IMR-90 (cell line): ENCODE measurements at regions not wholly inside any gene's neighbourhood (a gene's known extent, or its start where the extent isn't known, plus 50 kb on each side); places are given as distances from the start of the nearest gene placed in this dataset.

Source experiments
- ATAC-seq: fragments of 200-7000 bp; cut with Tn5 transposase; 2 replicates; pipeline ENCODE4 v1.9.1; 2020; ENCODE audit warnings: low read depth, mild to moderate bottlenecking, moderate library complexity
- BruUV-seq: library from RNA; stranded (reverse); fragments of 400-500 nt; replicated peaks from 2 replicates; lab custom pipeline; 2021; lab: Mats Ljungman, UMichigan
- CTCF ChIA-PET: fragments of 300-600 bp; formaldehyde crosslinking; extraction: SDS; loops from one replicate; lab custom pipeline; 2021; ENCODE audit warnings: antibody characterized with exemption; lab: Yijun Ruan, JAX
- POLR2A ChIA-PET: fragments of 300-600 bp; sonication (Branson Sonifier 250); formaldehyde crosslinking; loops from one replicate; lab custom pipeline; 2022; ENCODE audit warnings: antibody characterized with exemption; ENCODE audit not compliant: unreplicated experiment; lab: Charles Lee
- DNase-seq: peaks from one replicate; pipeline ENCODE4 v3.0.0; 2013
- H2AFZ ChIP-seq: replicated peaks from 2 replicates; pipeline ENCODE3; 2013; ENCODE audit warnings: low read length, mild to moderate bottlenecking; ENCODE audit not compliant: poor library complexity
- H2AK5ac ChIP-seq: 2 replicates; pipeline ENCODE4 v1.6.1; 2013; ENCODE audit warnings: low read depth, low read length, inconsistent platforms
- H2AK9ac ChIP-seq: replicated peaks from 2 replicates; pipeline ENCODE3; 2013; ENCODE audit warnings: mild to moderate bottlenecking, low read depth, low read length, moderate library complexity; ENCODE audit not compliant: poor library complexity
- H2BK120ac ChIP-seq: 2 replicates; pipeline ENCODE4 v1.6.1; 2013; ENCODE audit warnings: low read depth, low read length, inconsistent platforms
- H2BK15ac ChIP-seq: 3 replicates; pipeline ENCODE4 v1.6.1; 2013; ENCODE audit warnings: low read depth, low read length, inconsistent platforms
- H2BK20ac ChIP-seq: 2 replicates; pipeline ENCODE4 v1.6.1; 2013; ENCODE audit warnings: low read depth, mild to moderate bottlenecking, inconsistent platforms, low read length, moderate library complexity
- H2BK5ac ChIP-seq: 2 replicates; pipeline ENCODE4 v1.6.1; 2013; ENCODE audit warnings: mild to moderate bottlenecking, low read depth, low read length, inconsistent platforms; ENCODE audit not compliant: poor library complexity, severe bottlenecking
- H3K14ac ChIP-seq: replicated peaks from 2 replicates; pipeline ENCODE4 v1.6.1; 2013; ENCODE audit warnings: low read depth, low read length, inconsistent platforms
- H3K18ac ChIP-seq: 2 replicates; pipeline ENCODE4 v1.6.1; 2013; ENCODE audit warnings: low read depth, low read length, control low read depth
- H3K23ac ChIP-seq: 2 replicates; pipeline ENCODE4 v1.6.1; 2013; ENCODE audit warnings: low read depth, low read length, inconsistent platforms
- H3K27ac ChIP-seq: 2 replicates; pipeline ENCODE4 v1.5.1; 2013; ENCODE audit warnings: mild to moderate bottlenecking, control low read depth, low read length; ENCODE audit not compliant: insufficient read depth
- H3K27me3 ChIP-seq: 2 replicates; pipeline ENCODE4 v1.6.1; 2013; ENCODE audit warnings: low read length; ENCODE audit not compliant: control insufficient read depth, insufficient read depth
- H3K36me3 ChIP-seq: 2 replicates; pipeline ENCODE4 v1.6.1; 2013; ENCODE audit warnings: low read length, mixed read lengths; ENCODE audit not compliant: control insufficient read depth, insufficient read depth
- H3K4ac ChIP-seq: 2 replicates; pipeline ENCODE4 v1.6.1; 2013; ENCODE audit warnings: low read depth, low read length, inconsistent platforms
- H3K4me1 ChIP-seq: 2 replicates; pipeline ENCODE4 v1.6.1; 2013; ENCODE audit warnings: low read length, mixed read lengths; ENCODE audit not compliant: control insufficient read depth, insufficient read depth
- H3K4me2 ChIP-seq: 2 replicates; pipeline ENCODE4 v1.6.1; 2013; ENCODE audit warnings: low read depth, mild to moderate bottlenecking, control low read depth, low read length, moderate library complexity
- H3K4me3 ChIP-seq: 2 replicates; pipeline ENCODE4 v1.5.1; 2013; ENCODE audit warnings: low read depth, mild to moderate bottlenecking, control low read depth, low read length, moderate library complexity; ENCODE audit not compliant: insufficient read depth
- H3K56ac ChIP-seq: 2 replicates; pipeline ENCODE4 v1.6.1; 2013; ENCODE audit warnings: low read length, inconsistent platforms; ENCODE audit not compliant: insufficient read depth; ENCODE audit errors: extremely low read depth
- H3K79me1 ChIP-seq, 2 experiments: 2 replicates each; pipeline ENCODE4 v1.6.1; 2013; ENCODE audit warnings: low read length in 2 of 2, inconsistent platforms in 1 of 2, low read depth in 1 of 2
- H3K9ac ChIP-seq: 2 replicates; pipeline ENCODE4 v1.6.1; 2013; ENCODE audit warnings: low read depth, low read length, control low read depth
- H3K9me1 ChIP-seq: 2 replicates; pipeline ENCODE4 v1.6.1; 2013; ENCODE audit warnings: low read length, inconsistent platforms; ENCODE audit not compliant: insufficient read depth
- H3K9me3 ChIP-seq: 2 replicates; pipeline ENCODE4 v1.6.1; 2013; ENCODE audit warnings: low read length; ENCODE audit not compliant: control insufficient read depth, insufficient read depth
- H4K20me1 ChIP-seq: 2 replicates; pipeline ENCODE4 v1.6.1; 2013; ENCODE audit warnings: low read length, inconsistent platforms; ENCODE audit not compliant: insufficient read depth
- H4K5ac ChIP-seq: 2 replicates; pipeline ENCODE4 v1.6.1; 2013; ENCODE audit warnings: mild to moderate bottlenecking, low read depth, low read length, control low read depth
- H4K8ac ChIP-seq, 2 experiments: 2 replicates each; pipeline ENCODE4 v1.6.1; 2013; ENCODE audit warnings: low read depth in 2 of 2, low read length in 2 of 2, control low read depth in 1 of 2, inconsistent platforms in 1 of 2
- H4K91ac ChIP-seq: 2 replicates; pipeline ENCODE4 v1.6.1; 2013; ENCODE audit warnings: low read depth, low read length, inconsistent platforms; ENCODE audit not compliant: insufficient read depth
- BHLHE40 ChIP-seq: fragments of 150-350 bp; IDR thresholded peaks from 2 replicates; pipeline ENCODE4 v1.6.1; 2016; ENCODE audit warnings: mild to moderate bottlenecking, low read depth, low read length
- CEBPB ChIP-seq: IDR thresholded peaks from 2 replicates; pipeline ENCODE4 v1.6.1; 2012; ENCODE audit warnings: low read depth, low read length, improper control_type of control experiment
- CHD1 ChIP-seq: IDR thresholded peaks from 2 replicates; pipeline ENCODE4 v1.6.1; 2012; ENCODE audit warnings: low read depth, low read length, improper control_type of control experiment
- CTCF ChIP-seq: conservative IDR thresholded peaks from 2 replicates; pipeline ENCODE4 v1.5.1; 2012; ENCODE audit warnings: mild to moderate bottlenecking, low read depth, low read length, improper control_type of control experiment
- ELK1 ChIP-seq: fragments of 150-350 bp; IDR thresholded peaks from 2 replicates; pipeline ENCODE4 v1.6.1; 2016; ENCODE audit warnings: low read depth, mild to moderate bottlenecking, low read length, moderate library complexity, borderline replicate concordance
- FOS ChIP-seq: fragments of 150-350 bp; IDR thresholded peaks from 2 replicates; pipeline ENCODE4 v1.6.1; 2016; ENCODE audit warnings: low read depth, low read length
- MAFK ChIP-seq: IDR thresholded peaks from 2 replicates; pipeline ENCODE4 v1.6.1; 2012; ENCODE audit warnings: low read depth, low read length, improper control_type of control experiment
- MAZ ChIP-seq: IDR thresholded peaks from 2 replicates; pipeline ENCODE4 v1.6.1; 2012; ENCODE audit warnings: low read depth, mild to moderate bottlenecking, low read length, improper control_type of control experiment, moderate library complexity, borderline replicate concordance
- MXI1 ChIP-seq: IDR thresholded peaks from 2 replicates; pipeline ENCODE4 v1.6.1; 2012; ENCODE audit warnings: low read depth, mild to moderate bottlenecking, low read length, moderate library complexity, borderline replicate concordance
- NFE2L2 ChIP-seq: fragments of 150-350 bp; IDR thresholded peaks from 2 replicates; pipeline ENCODE4 v1.6.1; 2016; ENCODE audit warnings: low read depth, mild to moderate bottlenecking, low read length
- POLR2A ChIP-seq: IDR thresholded peaks from 2 replicates; pipeline ENCODE4 v1.6.1; 2012; ENCODE audit warnings: mild to moderate bottlenecking, low read depth, low read length
- RAD21 ChIP-seq: IDR thresholded peaks from 2 replicates; pipeline ENCODE4 v1.6.1; 2012; ENCODE audit warnings: low read length, improper control_type of control experiment
- RCOR1 ChIP-seq: IDR thresholded peaks from 2 replicates; pipeline ENCODE4 v1.6.1; 2012; ENCODE audit warnings: mild to moderate bottlenecking, low read length, improper control_type of control experiment; ENCODE audit not compliant: insufficient replicate concordance
- RFX5 ChIP-seq: IDR thresholded peaks from 2 replicates; pipeline ENCODE4 v1.8.0; 2012; ENCODE audit warnings: low read depth, mild to moderate bottlenecking, low read length, moderate library complexity
- SMC3 ChIP-seq: fragments of 150-350 bp; IDR thresholded peaks from 2 replicates; pipeline ENCODE4 v1.6.1; 2016; ENCODE audit warnings: low read depth, mild to moderate bottlenecking, antibody characterized with exemption, low read length, moderate library complexity
- USF2 ChIP-seq: fragments of 150-350 bp; IDR thresholded peaks from 2 replicates; pipeline ENCODE4 v1.6.1; 2017; ENCODE audit warnings: mild to moderate bottlenecking, antibody characterized with exemption, low read length, low read depth
- dilution Hi-C: fragments of 300-500 bp; cut with HindIII; formaldehyde crosslinking; loops from one replicate; pipeline ENCODE4 v1.14.3; 2018; ENCODE audit warnings: low sequenced_read_pairs; ENCODE audit not compliant: unreplicated experiment
- in situ Hi-C: fragments of 300-500 bp; cut with MboI; formaldehyde crosslinking; loops from 3 replicates; pipeline ENCODE4 v1.14.3; 2019; ENCODE audit warnings: low sequenced_read_pairs, inconsistent platforms, mixed read lengths
- intact Hi-C: fragments of 100-400 bp; cut with micrococcal nuclease; formaldehyde crosslinking; loops from 2 replicates; pipeline ENCODE4 v1.10.0; 2022

- in situ Hi-C loops = loop anchor here (10.0 to 25.0 kb wide), 2 partner anchors 73 to 1251 kb away; no protein-coding TSS in a partner anchor
Measured at GRCh38 chr11:109937968-109938367, 155.2 kb upstream of the ZC3H12C start.

More at GRCh38 chr11:109937968-109938367, 155.2 kb upstream of the ZC3H12C start:
- 0 out of 2 replicates have a peak, but pooled peaks cover 4% of the 10 kb centered on the region for H3K9me1 ChIP-seq
- no peak overlapping the region for H2AK5ac ChIP-seq
- BruUV-seq = no TSS peak
- no peak overlapping the region for H3K18ac ChIP-seq
- DNase-seq (no peak), ATAC-seq (no peak)
- H3K4me1 ChIP-seq = peaks cover 3% of the 10 kb centered on the region; the same call in 1 of the 2 replicates
- no peak overlapping the region for H3K23ac ChIP-seq
- H3K4me2 ChIP-seq = no peak overlapping the region
- no peak overlapping the region for H2AFZ ChIP-seq
- H2BK120ac ChIP-seq = no peak overlapping the region
- no peaks in the 10 kb centered on the region for H3K27me3 ChIP-seq
- intact Hi-C loops = loop anchor here (5.0 to 10.0 kb wide), 5 partner anchors 233 to 1816 kb away; partner anchors contain the start of gene ACAT1
- no peak overlapping the region for H3K56ac ChIP-seq
- TF ChIP-seq RCOR1 (no peak), USF2 (no peak), CEBPB (no peak), FOS (no peak), BHLHE40 (no peak), ELK1 (no peak), SMC3 (no peak), CHD1 (no peak), RFX5 (no peak), POLR2A (no peak), MAZ (no peak), MAFK (no peak), NFE2L2 (no peak), MXI1 (no peak), CTCF (no peak), RAD21 (no peak)
- H2AK9ac ChIP-seq = no peak overlapping the region
- no peaks in the 10 kb centered on the region for H3K36me3 ChIP-seq
- no peak overlapping the region for H3K4ac ChIP-seq
- no peak overlapping the region for H3K14ac ChIP-seq
- CTCF ChIA-PET = no interaction called here
- H4K91ac ChIP-seq = no peak overlapping the region
- H3K4me3 ChIP-seq = no peak overlapping the region
- H4K20me1 ChIP-seq = no peaks in the 10 kb centered on the region
- no peak overlapping the region for H2BK15ac ChIP-seq
- H3K27ac ChIP-seq = no peak overlapping the region
- H2BK20ac ChIP-seq = no peak overlapping the region
- POLR2A ChIA-PET = no interaction called here
- dilution Hi-C loops = no loop called here
- H3K9me3 ChIP-seq = no peaks in the 10 kb centered on the region
- no peak overlapping the region for H3K9ac ChIP-seq
- H2BK5ac ChIP-seq = no peak overlapping the region
- no peak overlapping the region for H4K8ac ChIP-seq
- no peak overlapping the region for H4K5ac ChIP-seq
- H3K79me1 ChIP-seq = no peaks in the 10 kb centered on the region
